Hepatocyte (in vitro differentiated cells): ENCODE measurements at regions not wholly inside any gene's neighbourhood (a gene's known extent, or its start where the extent isn't known, plus 50 kb on each side); places are given as distances from the start of the nearest gene placed in this dataset.

Experiments
- CTCF ChIP-seq: fragments of 200-600 bp; sonication (generic); IDR thresholded peaks from 2 replicates; pipeline ENCODE4 v1.5.1; 2016; ENCODE audit warnings: antibody characterized with exemption, mild to moderate bottlenecking; ENCODE audit not compliant: poor library complexity
- EZH2 ChIP-seq: fragments of 200-600 bp; sonication (generic); IDR thresholded peaks from 2 replicates; pipeline ENCODE4 v1.6.1; 2016; ENCODE audit warnings: antibody characterized with exemption, mild to moderate bottlenecking, borderline replicate concordance

DNA sequence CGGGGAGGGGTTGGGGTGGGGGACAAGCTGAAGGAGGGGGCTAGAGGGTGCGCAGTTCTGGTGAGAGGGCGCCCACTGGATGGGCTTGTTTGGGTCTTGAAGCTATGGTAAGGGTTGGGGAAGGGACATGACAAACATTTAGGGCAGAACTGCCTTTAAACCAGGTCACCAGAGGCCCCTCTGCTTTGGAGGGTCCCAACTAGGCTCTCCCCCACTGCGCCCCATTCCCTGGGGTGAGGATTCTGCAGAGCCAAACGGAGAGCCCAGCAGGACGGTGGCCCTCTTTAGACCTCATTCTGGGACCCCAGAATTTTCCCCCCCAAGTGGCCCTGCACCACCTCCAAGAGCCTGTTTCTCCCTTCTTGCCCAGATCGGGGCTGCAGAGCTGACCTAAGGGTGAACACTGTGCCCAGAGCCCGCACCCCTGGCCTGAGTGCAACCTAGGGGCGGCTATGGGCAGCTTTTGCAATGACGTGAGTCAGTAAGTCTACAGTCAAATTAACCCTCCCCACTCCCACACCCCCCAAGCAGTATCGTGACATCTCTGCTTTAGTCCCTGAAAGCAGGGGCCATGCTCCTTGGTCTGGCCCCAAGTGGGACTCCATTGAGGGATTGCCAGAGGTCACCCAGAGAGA, 593.8 kb downstream of the MATN1 start:
- TF ChIP-seq CTCF (no peak), EZH2 (no peak)
